SKM-1 treated with dmso at 0.1 percent for 144 hours (cell line): ENCODE measurements at regions not wholly inside any gene's neighbourhood (a gene's known extent, or its start where the extent isn't known, plus 50 kb on each side); places are given as distances from the start of the nearest gene placed in this dataset.

Experiments
- DNase-seq: peaks from one replicate; lab custom pipeline; 2025; ENCODE audit not compliant: unreplicated experiment; lab: John Stamatoyannopoulos, UW

GRCh38 chr1:38347446-38348175, 301.0 kb upstream of the POU3F1 start:
- no peak for DNase-seq

DNA sequence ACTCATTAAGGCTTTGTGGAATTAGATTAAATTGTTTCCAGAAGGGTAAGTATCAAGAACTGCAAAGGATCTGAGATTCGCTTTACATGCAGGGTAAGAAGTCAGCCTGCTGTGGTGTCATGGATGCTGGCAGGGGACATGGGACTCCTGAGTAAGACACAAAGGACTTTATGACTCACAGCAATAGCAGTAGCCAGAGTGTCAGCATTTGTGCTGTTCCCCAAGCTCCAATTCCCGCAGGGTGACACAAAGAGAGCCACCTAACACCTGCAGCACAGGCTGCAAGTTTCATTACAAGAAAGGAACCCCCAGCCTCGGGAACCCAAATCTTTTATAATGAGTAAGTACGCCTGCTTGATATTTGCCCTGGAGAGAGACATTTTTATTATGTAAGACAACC, 298.1 kb upstream of the POU3F1 start:
- no peak for DNase-seq

DNA sequence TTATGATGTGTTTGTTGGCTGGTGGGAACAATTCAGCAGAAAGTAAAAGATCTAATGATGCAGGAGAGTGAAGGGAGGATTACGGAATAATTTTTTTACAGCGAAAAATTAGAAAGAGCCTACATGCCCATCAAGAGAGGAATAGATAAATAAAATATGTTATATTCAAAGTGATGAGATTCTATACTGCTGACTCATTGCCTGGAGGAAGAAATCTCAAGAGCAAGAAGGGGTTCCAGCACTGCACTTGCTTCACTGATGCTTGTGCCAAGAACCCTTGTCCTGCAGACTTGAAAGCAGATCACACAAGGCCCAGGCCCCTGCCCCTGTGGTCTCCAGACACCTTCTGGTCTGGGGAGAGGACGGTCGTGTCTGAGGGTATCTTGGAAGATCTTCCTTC, 295.1 kb upstream of the POU3F1 start:
- DNase-seq = no peak

DNA sequence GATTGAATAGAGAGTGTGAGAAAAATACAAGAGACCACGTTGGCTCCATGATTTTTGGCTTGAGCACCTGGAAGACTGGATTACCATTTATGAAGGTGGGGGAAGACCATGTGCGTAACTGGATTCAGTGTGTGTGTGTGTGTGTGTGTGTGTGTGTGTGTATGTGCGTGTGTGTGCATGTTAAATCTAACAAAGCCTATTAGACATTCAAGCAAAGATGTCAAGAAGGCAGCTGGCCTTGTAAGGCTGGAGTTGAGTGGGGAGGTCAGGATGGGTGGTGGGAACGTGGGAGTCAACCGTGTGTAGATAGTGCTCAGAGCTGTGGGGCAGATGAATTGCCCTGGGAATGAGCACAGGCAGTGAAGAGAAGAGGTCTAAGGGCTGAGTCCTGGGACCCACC, 293.8 kb upstream of the POU3F1 start:
- DNase-seq = no peak

GRCh38 chr1:38337711-38338110, 291.1 kb upstream of the POU3F1 start:
- DNase-seq = no peak

GRCh38 chr1:38336961-38337360, 290.4 kb upstream of the POU3F1 start:
- DNase-seq = no peak

DNA sequence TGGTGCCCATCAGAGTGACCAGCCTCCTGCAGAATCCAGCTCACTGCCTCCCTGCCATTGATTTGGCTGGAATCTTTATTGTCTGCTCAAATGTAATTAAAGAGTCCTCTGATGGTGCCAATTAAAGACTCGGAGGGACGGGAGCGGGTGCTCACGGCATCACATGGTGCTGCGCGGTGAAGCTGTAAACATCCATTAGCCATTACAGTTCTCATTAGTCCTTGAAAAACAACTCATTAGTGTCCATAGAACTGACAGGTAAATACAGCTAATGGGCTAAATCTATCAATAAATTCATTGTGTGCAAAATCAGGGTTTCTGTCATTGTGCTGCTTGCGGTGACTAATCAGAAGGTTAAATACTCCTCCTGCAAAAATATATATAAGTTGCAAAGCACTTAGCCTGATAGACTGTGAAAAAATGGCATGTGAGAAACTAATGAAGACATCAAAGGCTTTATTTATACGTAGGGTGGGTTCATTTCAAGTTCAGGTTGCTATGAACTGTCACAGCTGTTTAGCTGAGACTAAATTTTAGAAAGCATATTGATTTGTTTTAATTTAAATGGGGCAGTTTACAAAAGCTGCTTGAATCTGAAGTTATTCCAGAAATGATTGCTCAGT, 289.8 kb upstream of the POU3F1 start:
- DNase-seq = no peak

DNA sequence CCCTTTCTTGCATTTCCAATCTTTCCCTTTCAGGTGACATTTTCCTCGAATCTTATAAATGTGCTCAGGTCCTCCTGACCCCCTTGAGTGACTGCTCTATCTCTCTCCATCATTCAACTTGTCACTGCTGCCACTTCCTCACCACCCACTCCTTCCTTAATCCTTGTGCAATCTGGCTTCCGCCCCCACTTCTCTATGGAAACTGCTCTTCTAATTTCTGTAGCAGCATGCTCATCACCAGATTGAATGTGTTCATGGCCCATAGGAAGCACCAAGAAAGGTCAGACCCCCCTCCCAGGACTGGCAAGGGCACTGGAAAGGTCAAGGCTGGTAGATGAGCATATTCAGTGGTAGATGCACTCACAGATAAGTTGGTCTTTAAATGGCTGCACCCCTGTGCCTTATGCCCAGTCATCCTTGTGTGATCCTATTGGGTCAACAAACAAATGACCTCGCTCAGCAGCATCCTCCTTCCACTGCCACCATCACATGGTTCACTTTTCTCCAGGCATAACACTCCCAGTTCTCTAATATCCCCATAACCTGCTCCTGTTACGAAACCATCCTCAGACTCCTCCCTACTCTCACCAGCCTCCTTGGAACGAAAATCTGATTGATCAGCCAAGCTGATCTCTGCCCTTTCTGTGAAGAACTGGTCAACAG, 288.5 kb upstream of the POU3F1 start:
- DNase-seq = no peak

DNA sequence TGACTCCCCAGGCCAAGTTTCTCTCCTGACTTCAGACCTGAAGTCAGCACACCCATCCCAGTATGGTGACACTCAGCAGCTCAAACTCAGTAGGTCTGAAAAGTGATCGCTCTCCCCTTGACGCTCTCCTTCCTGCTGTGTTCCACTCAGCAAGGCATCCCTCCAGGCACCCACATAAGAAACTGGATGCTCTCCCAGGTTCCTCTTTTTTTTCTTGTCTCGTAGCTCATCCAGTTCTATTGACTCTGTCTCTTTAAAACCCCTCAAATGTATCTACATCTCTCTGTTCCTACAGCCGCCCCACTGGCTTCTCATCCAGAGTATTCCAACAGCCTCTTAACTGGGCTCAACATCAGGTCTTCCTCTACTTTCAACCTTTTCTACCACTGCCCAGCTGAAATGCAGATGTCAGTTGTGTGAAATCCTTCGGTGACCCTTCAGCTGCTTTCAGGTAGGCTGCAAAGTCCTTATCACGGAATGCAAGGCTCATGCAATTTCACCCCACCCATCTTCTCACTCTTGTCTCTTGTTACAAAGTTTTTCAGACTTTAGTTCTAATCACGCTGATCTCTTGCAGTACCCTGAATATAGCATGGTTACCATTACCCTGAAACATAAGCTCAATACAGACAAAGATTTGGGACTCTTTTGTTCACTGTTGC, 286.2 kb upstream of the POU3F1 start:
- no peak for DNase-seq

- no peak for DNase-seq
These were observed 285.1 kb upstream of the POU3F1 start for GRCh38 chr1:38331496-38332210.

GRCh38 chr1:38330799-38331198, 284.2 kb upstream of the POU3F1 start:
- no peak for DNase-seq

GRCh38 chr1:38329644-38330043, 283.1 kb upstream of the POU3F1 start:
- no peak for DNase-seq

DNA sequence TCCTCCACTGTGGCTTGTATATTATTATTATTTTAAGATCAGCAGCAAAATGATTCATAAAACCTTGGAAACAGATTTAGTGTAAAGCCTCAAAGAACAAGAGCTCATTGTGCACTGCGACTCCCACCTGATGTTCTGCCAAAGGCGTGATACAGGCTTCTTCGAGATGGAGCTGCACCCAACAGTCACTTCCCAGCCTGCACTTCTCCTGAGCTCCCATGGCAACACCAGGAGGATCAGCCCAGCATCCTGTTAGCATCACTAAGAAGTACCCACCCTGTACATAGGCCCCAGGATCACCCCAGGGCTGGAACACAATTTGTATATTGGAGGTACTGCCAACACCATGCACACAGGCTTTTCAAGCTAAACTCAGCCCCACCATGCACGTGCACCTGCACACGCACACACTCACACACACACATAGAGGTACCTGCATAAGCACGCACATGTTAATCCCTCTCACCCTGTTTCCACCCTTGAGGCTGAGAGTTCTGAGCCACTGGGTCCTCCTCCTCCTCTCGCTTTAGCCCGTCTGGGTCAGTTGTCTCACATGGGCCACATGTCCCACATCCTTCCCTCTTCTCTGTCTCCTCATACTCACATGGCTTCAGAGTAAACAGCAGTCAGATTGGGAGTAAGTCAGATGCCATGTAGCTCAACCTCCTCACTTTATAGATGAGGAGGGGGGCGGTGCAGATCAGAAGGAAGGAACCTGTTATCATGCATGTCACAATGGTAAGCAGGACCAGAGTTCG, 281.9 kb upstream of the POU3F1 start:
- DNase-seq = no peak

DNA sequence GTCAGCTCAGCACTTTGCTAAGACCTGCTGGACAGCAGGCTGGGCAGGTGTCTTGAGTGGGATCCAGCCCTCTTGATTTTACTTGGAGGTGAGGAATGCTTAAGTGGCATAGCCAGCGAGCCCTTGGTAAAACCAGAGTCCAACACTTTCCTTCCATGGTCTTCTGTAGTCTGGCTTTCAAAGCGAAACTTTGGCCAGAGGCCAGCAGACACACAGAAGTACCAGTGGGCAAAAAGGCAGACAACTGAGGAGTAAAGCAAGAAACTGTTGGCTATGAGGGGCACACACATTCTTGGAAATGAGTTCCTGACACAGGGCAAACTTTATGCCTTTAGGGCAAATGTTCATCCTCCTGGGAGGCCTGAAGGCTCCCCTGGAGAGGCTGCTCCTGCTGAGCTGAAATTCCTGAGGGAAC, 281.0 kb upstream of the POU3F1 start:
- no peak for DNase-seq

DNA sequence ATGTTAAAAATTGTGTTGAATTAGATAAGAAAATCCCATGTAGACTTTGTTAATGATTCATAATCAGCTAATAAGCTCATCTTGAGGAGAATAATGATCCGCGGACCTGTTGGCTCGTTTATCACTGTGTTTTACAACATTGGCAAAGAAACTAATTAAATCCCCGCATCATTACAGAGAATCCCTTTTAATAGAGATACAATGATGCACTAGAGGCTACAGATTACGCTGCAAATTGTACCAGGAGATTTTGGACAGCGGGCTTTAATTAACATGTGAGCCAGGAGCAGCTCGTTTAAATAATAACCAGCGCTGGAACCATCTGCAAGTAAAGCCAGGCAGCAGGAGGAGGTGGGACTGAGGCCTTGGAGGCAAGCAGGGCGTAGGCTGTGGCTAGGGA, 280.3 kb upstream of the POU3F1 start:
- DNase-seq = no peak

DNA sequence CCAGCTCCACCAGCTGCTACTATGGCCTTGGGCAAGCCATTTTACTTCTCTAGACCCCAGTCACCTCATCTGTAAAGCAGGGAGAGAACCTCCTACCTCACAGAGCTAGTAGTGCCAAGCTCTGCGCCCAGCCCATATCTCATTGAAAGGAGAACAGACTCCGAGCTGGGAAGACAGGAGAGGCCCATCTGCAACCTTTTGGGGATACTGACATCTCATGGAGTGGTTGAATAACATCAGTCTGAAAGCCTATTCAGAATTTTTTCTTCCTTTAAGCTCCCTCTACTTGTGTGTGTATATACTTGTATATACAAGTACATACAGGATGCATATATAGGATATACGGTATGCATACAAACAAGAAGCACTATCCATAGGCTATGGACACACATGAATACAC, 279.5 kb upstream of the POU3F1 start:
- no peak for DNase-seq

DNA sequence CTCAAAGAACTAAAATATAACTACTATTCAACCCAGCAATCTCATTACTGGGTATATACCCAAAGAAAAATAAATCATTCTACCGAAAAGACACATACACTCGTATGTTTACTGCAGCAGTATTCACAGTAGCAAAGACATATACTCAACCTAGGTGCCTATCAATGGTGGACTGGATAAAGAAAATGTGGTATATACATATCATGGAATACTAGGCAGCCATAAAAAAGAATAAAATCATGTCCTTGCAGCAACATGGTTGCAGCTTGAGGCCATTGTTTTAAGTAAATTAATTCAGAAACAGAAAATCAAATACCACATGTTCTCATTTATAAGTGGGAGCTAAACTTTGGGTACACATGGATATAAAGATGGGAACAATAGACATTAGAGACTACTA, 266.2 kb upstream of the POU3F1 start:
- no peak for DNase-seq

DNA sequence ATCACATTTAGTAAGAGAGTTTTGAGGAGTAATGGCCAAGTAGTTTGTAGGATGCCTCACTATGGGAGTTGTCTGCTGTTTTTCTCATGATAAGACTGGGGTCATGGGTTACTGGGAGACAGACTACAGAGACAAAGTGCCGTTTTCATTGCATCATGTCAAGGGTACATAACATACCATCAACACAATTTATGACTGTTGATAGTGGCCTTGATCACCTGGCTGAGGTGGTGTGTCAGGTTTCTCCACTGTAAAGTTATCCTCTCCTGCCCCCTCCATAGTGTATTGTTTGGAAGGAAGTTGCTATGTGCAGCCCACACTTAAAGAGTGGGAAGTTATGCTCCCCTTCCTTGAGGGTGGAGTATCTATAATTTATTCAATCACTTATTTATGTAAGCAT, 263.5 kb upstream of the POU3F1 start:
- no peak for DNase-seq

DNA sequence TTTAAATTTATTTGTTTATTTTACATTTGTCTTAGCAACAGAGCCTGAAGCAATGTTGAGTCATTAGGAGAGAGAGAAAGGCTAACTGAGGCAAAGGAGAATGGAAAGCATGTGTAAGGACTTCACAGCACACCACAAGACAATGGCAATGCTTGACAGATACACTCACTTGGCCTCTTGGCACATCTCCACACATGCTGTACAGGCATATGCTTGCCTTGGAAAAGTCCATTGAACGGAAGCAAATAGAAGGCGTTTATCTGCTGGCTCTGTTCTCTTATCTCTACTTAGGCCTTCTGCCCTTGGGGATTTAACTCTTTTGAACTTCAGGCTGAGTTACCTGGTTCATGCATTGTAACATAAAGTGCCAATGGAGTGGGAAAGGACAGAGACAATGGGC, 262.2 kb upstream of the POU3F1 start:
- no peak for DNase-seq

- DNase-seq = no peak
These were observed 259.1 kb upstream of the POU3F1 start for GRCh38 chr1:38305666-38306065.

DNA sequence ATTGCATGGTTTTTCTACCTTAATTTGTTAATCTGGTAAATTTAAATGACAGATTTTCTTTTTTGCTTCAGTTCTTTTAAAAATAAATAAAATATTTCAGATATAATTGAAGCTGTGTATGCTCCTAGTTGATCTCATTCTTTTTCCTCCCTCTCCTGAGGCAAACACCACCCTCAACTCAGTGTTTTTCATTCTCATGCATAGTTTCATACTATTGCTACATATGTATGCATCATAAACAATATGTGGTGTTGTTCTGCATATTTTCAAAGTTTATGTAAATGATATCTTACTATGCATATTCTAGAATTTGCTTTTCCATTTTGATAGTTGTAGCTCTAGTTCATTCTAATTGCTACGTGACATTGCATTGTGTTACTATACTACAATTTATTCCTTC, 257.2 kb upstream of the POU3F1 start:
- DNase-seq = no peak
